ENCODE measurements at regions not wholly inside any gene's neighbourhood (a gene's known extent, or its start where the extent isn't known, plus 50 kb on each side); places are given as distances from the start of the nearest gene placed in this dataset.

DNA sequence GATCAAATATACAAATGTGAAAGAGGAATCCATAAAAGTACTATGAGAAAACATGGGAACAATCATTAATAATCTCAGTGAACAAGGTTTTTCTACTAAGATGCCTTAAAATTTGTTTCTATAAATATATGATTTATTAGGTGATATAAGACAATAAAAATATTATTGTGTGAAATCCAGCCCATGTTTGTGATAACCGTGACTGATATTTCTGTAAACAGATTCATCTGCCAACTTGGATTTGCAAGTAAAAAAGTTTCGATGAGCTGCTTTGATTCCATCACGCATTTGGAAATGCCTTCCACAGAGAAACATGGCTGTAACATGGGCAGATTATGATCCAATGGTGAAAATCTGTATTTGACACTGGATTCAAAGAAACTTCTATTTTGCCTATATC, 157.8 kb downstream of the NXPE2 start:
- Mint-ChIP-seq H3K36me3 (no peaks in the 10 kb centered on the region), H3K27me3 (ENCODE audit: insufficient read depth, low read depth) (peaks cover 2% of the 10 kb centered on the region), H3K4me1 (no peaks in the 10 kb centered on the region), H3K9me3 (peaks cover 4% of the 10 kb centered on the region), H3K4me3 (no peak overlapping the region), H3K27ac (no peak overlapping the region)
- Histone ChIP-seq H3F3A (ENCODE audit: low read depth) (no peaks in the 10 kb centered on the region), H3K9ac (no peak overlapping the region), H3K9me3 (ENCODE audit: low read depth) (no peaks in the 10 kb centered on the region), H2AFZ (replicated peaks) (no peak overlapping the region), H3K79me2 (ENCODE audit: low read depth) (no peaks in the 10 kb centered on the region), H3K27ac (no peak overlapping the region), H3K4me2 (no peak overlapping the region), H4K20me1 (ENCODE audit: low read depth) (no peaks in the 10 kb centered on the region), H3K36me3 (no peaks in the 10 kb centered on the region), H3K27me3 (no peaks in the 10 kb centered on the region), H3K4me3 (no peak overlapping the region), H3K4me1 (peaks cover 18% of the 10 kb centered on the region)
- TF ChIP-seq EZH2phosphoT487 (IDR thresholded peaks at IDR 0.05), result no peak
- TF ChIP-seq, protein P1, sequence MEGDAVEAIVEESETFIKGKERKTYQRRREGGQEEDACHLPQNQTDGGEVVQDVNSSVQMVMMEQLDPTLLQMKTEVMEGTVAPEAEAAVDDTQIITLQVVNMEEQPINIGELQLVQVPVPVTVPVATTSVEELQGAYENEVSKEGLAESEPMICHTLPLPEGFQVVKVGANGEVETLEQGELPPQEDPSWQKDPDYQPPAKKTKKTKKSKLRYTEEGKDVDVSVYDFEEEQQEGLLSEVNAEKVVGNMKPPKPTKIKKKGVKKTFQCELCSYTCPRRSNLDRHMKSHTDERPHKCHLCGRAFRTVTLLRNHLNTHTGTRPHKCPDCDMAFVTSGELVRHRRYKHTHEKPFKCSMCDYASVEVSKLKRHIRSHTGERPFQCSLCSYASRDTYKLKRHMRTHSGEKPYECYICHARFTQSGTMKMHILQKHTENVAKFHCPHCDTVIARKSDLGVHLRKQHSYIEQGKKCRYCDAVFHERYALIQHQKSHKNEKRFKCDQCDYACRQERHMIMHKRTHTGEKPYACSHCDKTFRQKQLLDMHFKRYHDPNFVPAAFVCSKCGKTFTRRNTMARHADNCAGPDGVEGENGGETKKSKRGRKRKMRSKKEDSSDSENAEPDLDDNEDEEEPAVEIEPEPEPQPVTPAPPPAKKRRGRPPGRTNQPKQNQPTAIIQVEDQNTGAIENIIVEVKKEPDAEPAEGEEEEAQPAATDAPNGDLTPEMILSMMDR (IDR thresholded peaks at IDR 0.05), result no peak
- no peak for TF ChIP-seq EZH2 (IDR thresholded peaks at IDR 0.05)
- DNase-seq (ENCODE audit: low spot score), result no peak

DNA sequence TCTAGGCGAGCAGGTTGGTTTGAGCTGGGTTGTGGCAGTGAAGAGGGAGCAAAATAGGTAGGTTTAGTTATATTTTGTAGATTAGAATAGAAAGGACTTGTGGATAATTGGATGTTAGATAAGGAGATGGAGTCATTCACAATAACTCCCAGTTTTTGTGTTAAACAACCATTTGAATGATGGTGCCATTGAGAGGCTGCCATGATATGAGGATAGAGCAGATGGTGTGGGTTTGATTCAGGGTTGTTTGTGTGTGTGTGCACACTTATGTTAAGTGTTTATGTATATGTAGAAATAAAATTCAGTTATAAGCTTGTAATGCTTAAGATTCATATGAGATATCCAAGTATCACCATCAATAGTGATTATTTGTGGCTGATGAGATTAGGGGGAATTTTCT, 166.6 kb downstream of the NXPE2 start:
- no peak overlapping the region for H3K4me2 ChIP-seq
- H3K4me1 ChIP-seq, result peaks cover 24% of the 10 kb centered on the region
- H3K27ac ChIP-seq, result no peak overlapping the region

DNA sequence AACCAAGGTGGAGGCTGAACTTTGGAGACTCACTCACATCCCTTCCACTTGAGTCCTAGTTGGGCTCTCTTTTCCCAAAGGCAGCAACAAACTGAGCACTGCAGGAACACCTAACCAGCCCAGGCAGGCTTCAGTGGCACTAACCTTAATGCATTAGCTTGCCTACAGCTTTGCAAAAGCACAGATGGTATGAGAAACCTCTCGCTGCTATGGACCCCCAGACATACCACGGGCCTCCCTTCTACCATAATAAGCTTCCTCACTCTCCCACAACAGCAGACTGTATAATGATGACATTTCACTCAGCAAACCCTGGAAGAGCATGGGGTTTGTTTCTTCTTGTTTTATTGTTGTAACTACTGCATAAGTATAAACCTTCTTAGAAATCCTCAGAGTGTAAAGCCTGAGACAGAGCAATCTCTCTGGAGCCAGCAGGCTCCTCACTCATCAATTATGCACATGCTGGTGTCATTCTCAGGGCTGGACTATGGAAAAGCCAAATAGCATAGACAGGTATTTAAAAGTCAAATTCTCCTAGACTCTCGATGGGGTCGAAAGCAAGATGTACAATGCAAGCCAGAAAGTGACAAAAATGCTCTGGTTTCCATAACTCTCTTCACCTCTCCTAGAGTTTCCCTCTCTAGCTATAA, 167.6 kb downstream of the NXPE2 start:
- peaks cover 26% of the 10 kb centered on the region for H3F3A ChIP-seq (ENCODE audit: low read depth)
- Mint-ChIP-seq H3K4me3 (no peak overlapping the region), H3K9me3 (peaks cover 2% of the 10 kb centered on the region), H3K4me1 (peaks cover 31% of the 10 kb centered on the region), H3K27me3 (ENCODE audit: insufficient read depth, low read depth) (peaks cover 2% of the 10 kb centered on the region), H3K36me3 (no peaks in the 10 kb centered on the region), H3K27ac (no peak overlapping the region)
- no peaks in the 10 kb centered on the region for H4K20me1 ChIP-seq (ENCODE audit: low read depth)
- TF ChIP-seq, protein P1 (IDR thresholded peaks at IDR 0.05), result no peak
- TF ChIP-seq EZH2 (IDR thresholded peaks at IDR 0.05) (no peak), EZH2phosphoT487 (IDR thresholded peaks at IDR 0.05) (no peak)
- H3K4me3 ChIP-seq, result no peak overlapping the region
- H3K9me3 ChIP-seq (ENCODE audit: low read depth), result no peaks in the 10 kb centered on the region
- H3K4me1 ChIP-seq, result peaks cover 34% of the 10 kb centered on the region
- H3K9ac ChIP-seq, result no peak overlapping the region
- no peaks in the 10 kb centered on the region for H3K79me2 ChIP-seq (ENCODE audit: low read depth)
- no peak for DNase-seq (ENCODE audit: low spot score)
- no peak overlapping the region for H3K4me2 ChIP-seq
- H3K27me3 ChIP-seq, result no peaks in the 10 kb centered on the region
- no peaks in the 10 kb centered on the region for H3K36me3 ChIP-seq
- no peak overlapping the region for H2AFZ ChIP-seq (replicated peaks)
- no peak overlapping the region for H3K27ac ChIP-seq

More for the DNA sequence above, 166.6 kb downstream of the NXPE2 start:
- H3K79me2 ChIP-seq (ENCODE audit: low read depth), result no peaks in the 10 kb centered on the region
- H3K4me1 Mint-ChIP-seq, result peaks cover 24% of the 10 kb centered on the region
- H3K4me3 Mint-ChIP-seq, result no peak overlapping the region
- no peaks in the 10 kb centered on the region for H3K27me3 ChIP-seq
- H3K27ac Mint-ChIP-seq, result no peak overlapping the region
- TF ChIP-seq, protein P1 (IDR thresholded peaks at IDR 0.05), result no peak
- TF ChIP-seq EZH2phosphoT487 (IDR thresholded peaks at IDR 0.05), result no peak
- TF ChIP-seq EZH2 (IDR thresholded peaks at IDR 0.05), result no peak
- no peak overlapping the region for H3K4me3 ChIP-seq
- H3K9me3 Mint-ChIP-seq, result peaks cover 2% of the 10 kb centered on the region
- no peaks in the 10 kb centered on the region for H3K36me3 Mint-ChIP-seq
- peaks cover 26% of the 10 kb centered on the region for H3F3A ChIP-seq (ENCODE audit: low read depth)
- DNase-seq (ENCODE audit: low spot score), result no peak
- no peaks in the 10 kb centered on the region for H4K20me1 ChIP-seq (ENCODE audit: low read depth)
- no peaks in the 10 kb centered on the region for H3K9me3 ChIP-seq (ENCODE audit: low read depth)
- no peaks in the 10 kb centered on the region for H3K36me3 ChIP-seq
- no peak overlapping the region for H3K9ac ChIP-seq
- no peak overlapping the region for H2AFZ ChIP-seq (replicated peaks)
- H3K27me3 Mint-ChIP-seq (ENCODE audit: insufficient read depth, low read depth), result peaks cover 2% of the 10 kb centered on the region

All from neural progenitor cell (in vitro differentiated cells).